ENCODE measurements at regions not wholly inside any gene's neighbourhood (a gene's known extent, or its start where the extent isn't known, plus 50 kb on each side); places are given as distances from the start of the nearest gene placed in this dataset.
"Not testable (repeated sequence)": the region's sequence is repeated elsewhere in the genome, so short reads cannot be mapped to it uniquely, and the experiment has no call there.

- Mint-ChIP-seq H3K36me3 (ENCODE audit: low read depth) (no peaks in the 10 kb centered on the region), H3K4me1 (ENCODE audit: low read depth) (no peaks in the 10 kb centered on the region), H3K9me3 (no peaks in the 10 kb centered on the region), H3K27me3 (ENCODE audit: low read depth) (no peaks in the 10 kb centered on the region), H3K4me3 (no peak overlapping the region), H3K27ac (no peak overlapping the region)
- DNase-seq = no peak
- CTCF ChIA-PET = interaction anchor here (1.2 kb wide), 1 partner anchor 17 kb away, joined by 3 read pairs; no protein-coding TSS in a partner anchor
- intact Hi-C loops (cut with micrococcal nuclease) = no loop called here
These were observed 68.0 kb upstream of the ZNF157 start for GRCh38 chrX:47302396-47302795.

GRCh38 chrX:47306471-47307023 is 63.8 kb upstream of the ZNF157 start:
- H3K4me1 Mint-ChIP-seq (ENCODE audit: low read depth); intact Hi-C loops (cut with micrococcal nuclease); H3K36me3 Mint-ChIP-seq (ENCODE audit: low read depth); CTCF ChIA-PET; H3K4me3 Mint-ChIP-seq; H3K9me3 Mint-ChIP-seq; DNase-seq; H3K27ac Mint-ChIP-seq; H3K27me3 Mint-ChIP-seq (ENCODE audit: low read depth): not testable (repeated sequence)

GRCh38 chrX:47311932-47312774 is 58.2 kb upstream of the ZNF157 start:
- Mint-ChIP-seq H3K27ac (no peak overlapping the region), H3K4me1 (ENCODE audit: low read depth) (peaks cover 3% of the 10 kb centered on the region), H3K36me3 (ENCODE audit: low read depth) (no peaks in the 10 kb centered on the region), H3K4me3 (no peak overlapping the region), H3K9me3 (no peaks in the 10 kb centered on the region), H3K27me3 (ENCODE audit: low read depth) (no peaks in the 10 kb centered on the region)
- CTCF ChIA-PET = interaction anchor here (0.6 to 2.8 kb wide), 8 partner anchors 16 to 121 kb away, joined by 3 to 5 read pairs (median 4); no protein-coding TSS in a partner anchor
- DNase-seq = peak; percentile 69
- intact Hi-C loops (cut with micrococcal nuclease) = loop anchor here (1.0 to 2.0 kb wide), 3 partner anchors 73 to 119 kb away; partner anchors contain the start of genes UBA1 and USP11

- no peak overlapping the region for H3K4me3 Mint-ChIP-seq
- no peaks in the 10 kb centered on the region for H3K9me3 Mint-ChIP-seq
- DNase-seq = no peak
- peaks cover 3% of the 10 kb centered on the region for H3K4me1 Mint-ChIP-seq (ENCODE audit: low read depth)
- H3K36me3 Mint-ChIP-seq (ENCODE audit: low read depth) = no peaks in the 10 kb centered on the region
- intact Hi-C loops (cut with micrococcal nuclease) = loop anchor here (2.0 kb wide), 1 partner anchor 72 kb away; no protein-coding TSS in a partner anchor
- CTCF ChIA-PET = interaction anchor here (0.7 to 2.8 kb wide), 2 partner anchors 15 to 118 kb away, joined by 3 to 5 read pairs; no protein-coding TSS in a partner anchor
- H3K27me3 Mint-ChIP-seq (ENCODE audit: low read depth) = no peaks in the 10 kb centered on the region
- no peak overlapping the region for H3K27ac Mint-ChIP-seq
These were observed 57.3 kb upstream of the ZNF157 start for GRCh38 chrX:47313056-47313455.

- Mint-ChIP-seq H3K36me3 (ENCODE audit: low read depth) (no peaks in the 10 kb centered on the region), H3K4me3 (no peak overlapping the region), H3K9me3 (no peaks in the 10 kb centered on the region), H3K4me1 (ENCODE audit: low read depth) (peaks cover 3% of the 10 kb centered on the region), H3K27me3 (ENCODE audit: low read depth) (no peaks in the 10 kb centered on the region), H3K27ac (no peak overlapping the region)
- CTCF ChIA-PET = no interaction called here
- intact Hi-C loops (cut with micrococcal nuclease) = no loop called here
- no peak for DNase-seq
These were observed 53.9 kb upstream of the ZNF157 start for GRCh38 chrX:47316276-47317025.

Data from activated naive CD4-positive, alpha-beta T cell treated with anti-CD3 and anti-CD28 coated beads for 36 hours (primary cell).